SHP77 treated with DMSO at 0.1 percent for 48 hours (cell line): ENCODE measurements at regions not wholly inside any gene's neighbourhood (a gene's known extent, or its start where the extent isn't known, plus 50 kb on each side); places are given as distances from the start of the nearest gene placed in this dataset.

ENCODE experiments used
- DNase-seq: peaks from one replicate; lab custom pipeline; 2025; lab: John Stamatoyannopoulos, UW

DNA sequence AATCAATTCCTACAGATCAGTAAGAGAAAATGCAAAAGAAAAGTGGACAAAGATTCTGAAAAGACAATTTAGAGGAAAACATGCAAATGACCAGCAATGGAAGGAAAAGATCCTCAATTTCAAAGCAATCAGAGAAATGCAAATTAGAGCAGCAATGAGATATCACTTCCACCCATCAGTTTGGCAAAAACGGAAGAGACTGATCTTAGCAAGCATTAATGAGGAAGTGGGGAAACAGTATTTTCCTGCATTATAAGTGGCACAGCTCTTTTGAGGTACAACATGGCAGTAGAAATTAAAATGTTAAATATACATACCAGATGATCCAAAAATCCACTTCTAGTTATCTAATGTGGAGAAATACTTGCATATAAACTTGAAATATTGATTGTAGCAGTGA lies 69.1 kb upstream of the SLC7A1 start:
- no peak for DNase-seq

DNA sequence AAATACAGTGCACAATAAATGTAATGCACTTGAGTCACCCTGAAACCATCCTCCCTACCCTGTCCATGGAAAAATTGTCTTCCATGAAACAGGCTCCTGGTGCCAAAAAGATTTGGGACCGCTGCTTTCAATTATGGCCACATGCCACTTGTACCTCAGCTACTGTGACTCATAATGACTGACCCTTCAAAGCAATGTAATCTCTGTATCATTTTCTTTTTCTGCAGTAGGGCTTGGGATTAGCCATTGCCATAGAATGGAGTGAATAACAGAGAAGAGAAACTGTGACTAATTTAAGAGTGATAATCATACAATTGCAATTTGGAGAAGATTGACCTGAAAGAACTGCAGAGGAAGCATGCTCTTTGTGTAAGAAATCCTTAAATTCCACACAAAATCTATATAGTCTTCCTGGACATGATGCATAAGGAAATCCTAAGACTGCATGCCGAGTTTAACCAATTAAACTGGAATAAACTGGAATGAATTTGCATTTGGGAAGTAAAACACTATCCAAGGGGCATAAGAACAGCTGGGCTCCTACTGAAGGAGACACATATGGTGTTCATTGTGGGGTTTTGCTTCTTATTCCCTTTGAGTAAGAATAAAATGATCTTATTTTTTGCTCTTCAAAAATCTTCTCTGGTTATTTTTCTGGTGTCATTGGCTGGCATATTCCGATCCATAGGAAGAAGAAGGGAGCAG lies 59.5 kb upstream of the SLC7A1 start:
- DNase-seq = no peak

GRCh38 chr13:29654384-29654783 lies 58.9 kb upstream of the SLC7A1 start:
- no peak for DNase-seq

- DNase-seq = no peak
These were observed 53.3 kb upstream of the SLC7A1 start for GRCh38 chr13:29648760-29649159.
